Vagina (tissue), 2 donors: ENCODE measurements at regions not wholly inside any gene's neighbourhood (a gene's known extent, or its start where the extent isn't known, plus 50 kb on each side); places are given as distances from the start of the nearest gene placed in this dataset.

Experiments
- POLR2A ChIP-seq, 2 donors: fragments of 450-650 bp; IDR thresholded peaks; one replicate each; pipeline ENCODE4 v1.6.1; 2017; ENCODE audit warnings: antibody characterized with exemption in 2 of 2, mild to moderate bottlenecking in 2 of 2, moderate library complexity in 2 of 2
- TF ChIP-seq, protein P1 (sequence below), 3 experiments: fragments of 450-650 bp in 2 of 3; fragments of 200-600 bp in 1 of 3; sonication (generic) in 1 of 3; IDR thresholded peaks; one replicate each; pipeline ENCODE4 v1.5.1; 2017 to 2019; ENCODE audit warnings: antibody characterized with exemption in 3 of 3, mild to moderate bottlenecking in 2 of 3, moderate library complexity in 2 of 3

GRCh38 chr11:96744697-96745096 lies 354.9 kb downstream of the JRKL start:
- TF ChIP-seq, protein P1, sequence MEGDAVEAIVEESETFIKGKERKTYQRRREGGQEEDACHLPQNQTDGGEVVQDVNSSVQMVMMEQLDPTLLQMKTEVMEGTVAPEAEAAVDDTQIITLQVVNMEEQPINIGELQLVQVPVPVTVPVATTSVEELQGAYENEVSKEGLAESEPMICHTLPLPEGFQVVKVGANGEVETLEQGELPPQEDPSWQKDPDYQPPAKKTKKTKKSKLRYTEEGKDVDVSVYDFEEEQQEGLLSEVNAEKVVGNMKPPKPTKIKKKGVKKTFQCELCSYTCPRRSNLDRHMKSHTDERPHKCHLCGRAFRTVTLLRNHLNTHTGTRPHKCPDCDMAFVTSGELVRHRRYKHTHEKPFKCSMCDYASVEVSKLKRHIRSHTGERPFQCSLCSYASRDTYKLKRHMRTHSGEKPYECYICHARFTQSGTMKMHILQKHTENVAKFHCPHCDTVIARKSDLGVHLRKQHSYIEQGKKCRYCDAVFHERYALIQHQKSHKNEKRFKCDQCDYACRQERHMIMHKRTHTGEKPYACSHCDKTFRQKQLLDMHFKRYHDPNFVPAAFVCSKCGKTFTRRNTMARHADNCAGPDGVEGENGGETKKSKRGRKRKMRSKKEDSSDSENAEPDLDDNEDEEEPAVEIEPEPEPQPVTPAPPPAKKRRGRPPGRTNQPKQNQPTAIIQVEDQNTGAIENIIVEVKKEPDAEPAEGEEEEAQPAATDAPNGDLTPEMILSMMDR (IDR thresholded peaks at IDR 0.05) = no peak
- TF ChIP-seq POLR2A (IDR thresholded peaks at IDR 0.05) = no peak
